ENCODE measurements at regions not wholly inside any gene's neighbourhood (a gene's known extent, or its start where the extent isn't known, plus 50 kb on each side); places are given as distances from the start of the nearest gene placed in this dataset.

- TF ChIP-seq CTCF (IDR thresholded peaks at IDR 0.05) (no peak), POLR2A (IDR thresholded peaks at IDR 0.05) (no peak)
Observed at GRCh38 chr21:38938769-38939168, 133.0 kb downstream of the ETS2 start.
